GM12891 (cell line): ENCODE measurements at regions not wholly inside any gene's neighbourhood (a gene's known extent, or its start where the extent isn't known, plus 50 kb on each side); places are given as distances from the start of the nearest gene placed in this dataset.

Experiments
- PAX5 ChIP-seq: IDR thresholded peaks from 2 replicates; pipeline ENCODE4 v1.6.1; 2011; ENCODE audit warnings: low read length, moderate library complexity, mild to moderate bottlenecking; ENCODE audit not compliant: insufficient read depth, severe bottlenecking
- POLR2A ChIP-seq: IDR thresholded peaks from 2 replicates; pipeline ENCODE4 v1.6.1; 2011; ENCODE audit warnings: low read depth, low read length, control low read depth
- POLR2AphosphoS5 ChIP-seq: IDR thresholded peaks from 2 replicates; pipeline ENCODE4 v1.6.1; 2011; ENCODE audit warnings: low read depth, low read length, control low read depth
- POU2F2 ChIP-seq: IDR thresholded peaks from 2 replicates; pipeline ENCODE4 v1.6.1; 2011; ENCODE audit warnings: low read depth, mild to moderate bottlenecking, control low read depth, low read length, moderate library complexity
- SPI1 ChIP-seq: IDR thresholded peaks from 2 replicates; pipeline ENCODE4 v1.6.1; 2011; ENCODE audit warnings: low read depth, low read length, control low read depth
- TAF1 ChIP-seq: IDR thresholded peaks from 2 replicates; pipeline ENCODE4 v1.6.1; 2011; ENCODE audit warnings: low read depth, low read length, control low read depth

- TF ChIP-seq PAX5 (no peak), POLR2AphosphoS5 (no peak), POLR2A (no peak), TAF1 (no peak), SPI1 (no peak), POU2F2 (no peak)
Observed at GRCh38 chr5:123690821-123691220, 178.8 kb downstream of the CSNK1G3 start.
